Caki2 (cell line): ENCODE measurements at regions not wholly inside any gene's neighbourhood (a gene's known extent, or its start where the extent isn't known, plus 50 kb on each side); places are given as distances from the start of the nearest gene placed in this dataset.
"Not testable (repeated sequence)": the region's sequence is repeated elsewhere in the genome, so short reads cannot be mapped to it uniquely, and the experiment has no call there.

Source experiments
- DNase-seq: peaks from one replicate; pipeline ENCODE4 v3.0.0-alpha.2; 2015; ENCODE audit warnings: low read depth
- in situ Hi-C: cut with HindIII; loops from 2 replicates; pipeline ENCODE4 v1.10.0; 2016; ENCODE audit warnings: low sequenced_read_pairs, low pct_unique_long_range_greater_than_20kb, mixed read lengths

DNA sequence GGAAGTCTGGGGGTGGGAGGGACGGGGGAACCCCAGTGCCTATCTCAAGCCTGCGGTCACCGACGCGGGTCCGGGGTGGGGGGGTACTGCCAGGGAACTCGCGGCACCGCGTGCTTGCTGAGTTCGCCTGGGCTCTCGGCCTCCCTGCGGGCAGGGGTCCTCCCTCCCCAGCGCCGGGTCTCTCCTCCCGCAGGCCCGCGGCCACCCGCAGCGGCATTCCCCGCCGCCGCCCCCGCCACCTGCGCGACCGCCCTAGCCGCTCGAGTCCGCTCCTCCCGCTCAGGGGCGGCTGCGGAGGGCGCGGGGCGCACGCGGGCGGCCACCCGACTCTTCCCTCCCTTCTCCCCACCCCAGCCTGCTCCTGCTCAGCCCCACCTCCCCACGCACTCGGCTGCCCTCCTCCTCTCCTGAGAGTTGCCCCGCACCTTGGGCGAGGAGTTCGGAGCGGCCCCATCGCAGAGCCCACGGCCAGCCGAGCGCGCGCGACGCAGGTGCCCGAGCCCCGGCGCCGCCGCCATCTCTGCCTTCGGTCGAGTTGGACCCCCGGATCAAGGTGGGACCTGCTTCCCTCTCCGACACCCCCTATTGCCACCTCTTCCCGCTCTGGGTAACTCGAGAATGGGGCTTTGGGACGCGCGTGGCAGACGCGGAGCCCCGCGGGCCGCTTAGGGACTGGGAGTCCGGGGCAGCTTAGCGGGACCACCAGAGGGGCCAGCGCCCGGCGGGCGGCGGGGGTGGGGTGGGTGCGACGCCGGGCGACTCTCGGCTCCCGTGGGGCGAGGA, 105.0 kb downstream of the LEPR start:
- no peak for DNase-seq
- in situ Hi-C loops = no loop called here

DNA sequence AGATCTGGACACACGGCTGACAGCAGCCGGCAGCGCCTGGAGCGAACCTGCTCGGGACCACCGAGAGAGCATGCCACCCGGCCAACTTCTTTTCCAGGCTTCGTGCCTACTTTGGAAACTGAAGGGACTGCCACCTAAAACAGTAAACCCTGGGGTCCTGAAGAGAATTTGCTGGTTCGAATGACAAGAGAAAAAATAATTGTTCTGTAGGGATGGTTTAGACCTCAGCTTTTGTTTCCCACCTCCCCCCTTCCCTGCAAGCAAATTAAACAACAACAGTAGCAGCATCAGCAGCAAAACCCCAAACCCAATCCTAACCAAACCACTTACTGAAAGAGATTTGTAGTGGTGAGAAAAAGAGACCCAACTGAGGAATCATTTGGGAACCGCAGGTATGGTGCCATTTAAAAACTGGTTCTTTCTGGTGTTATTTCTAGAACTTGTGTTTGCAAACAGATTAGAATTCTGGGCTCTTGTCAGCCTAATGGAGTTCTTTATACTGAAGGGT, 105.6 kb downstream of the LEPR start:
- in situ Hi-C loops = no loop called here
- DNase-seq = no peak

DNA sequence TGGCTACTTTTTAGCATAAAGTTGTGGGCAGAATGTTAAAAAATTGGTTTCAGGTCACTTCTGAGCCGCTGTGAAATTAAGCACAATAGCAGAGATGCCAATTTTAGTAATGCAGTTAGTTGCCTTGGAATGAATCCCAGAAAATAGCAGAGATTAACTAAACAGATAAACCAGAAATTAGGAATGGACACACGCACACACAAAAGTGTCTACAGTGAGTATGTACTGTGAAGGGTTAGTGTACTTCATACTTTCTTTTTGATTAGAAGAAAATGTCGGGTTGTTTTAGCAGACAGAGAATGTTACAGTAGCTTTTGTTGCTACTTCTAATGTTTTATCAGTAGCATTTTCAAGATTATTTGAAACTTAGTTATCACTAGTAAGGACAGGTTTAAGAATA, 106.7 kb downstream of the LEPR start:
- in situ Hi-C loops = no loop called here
- no peak for DNase-seq

DNA sequence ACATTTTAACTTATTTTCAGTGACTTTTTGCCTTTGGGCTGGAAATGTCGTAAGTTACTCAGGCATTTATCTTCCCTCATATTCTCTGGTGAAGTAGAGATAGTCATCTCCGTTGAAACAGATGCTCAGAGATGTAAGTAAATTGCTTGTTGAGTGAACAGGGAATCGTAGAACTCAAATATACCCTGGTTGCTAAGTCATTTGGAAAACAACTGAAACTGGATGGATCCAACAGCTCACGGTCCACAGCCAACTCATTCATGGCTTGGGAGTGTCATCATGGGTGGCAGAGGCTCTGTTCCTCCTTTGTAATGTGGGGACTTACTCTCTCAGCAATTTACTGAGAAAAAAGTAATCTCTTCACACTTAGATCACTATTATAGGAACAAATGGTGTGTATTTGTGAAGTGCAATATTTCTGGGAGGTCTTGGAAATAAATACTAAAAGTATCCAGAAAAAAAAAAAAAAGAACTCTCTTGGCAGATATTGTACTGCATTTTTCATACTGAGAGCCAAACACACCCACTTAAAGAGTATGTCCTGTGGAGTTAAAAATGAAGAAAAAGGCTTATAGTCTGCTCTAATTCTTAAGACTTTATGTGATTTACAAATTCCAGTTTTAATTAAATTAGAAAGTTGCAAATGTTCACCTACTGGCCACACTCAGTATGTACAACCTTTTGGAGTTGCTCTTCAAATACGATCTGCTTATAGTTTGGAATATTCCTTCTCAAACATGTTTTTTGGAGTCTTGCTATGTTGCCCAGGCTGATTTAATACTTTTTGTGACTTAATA, 107.4 kb downstream of the LEPR start:
- in situ Hi-C loops = no loop called here
- no peak for DNase-seq

DNA sequence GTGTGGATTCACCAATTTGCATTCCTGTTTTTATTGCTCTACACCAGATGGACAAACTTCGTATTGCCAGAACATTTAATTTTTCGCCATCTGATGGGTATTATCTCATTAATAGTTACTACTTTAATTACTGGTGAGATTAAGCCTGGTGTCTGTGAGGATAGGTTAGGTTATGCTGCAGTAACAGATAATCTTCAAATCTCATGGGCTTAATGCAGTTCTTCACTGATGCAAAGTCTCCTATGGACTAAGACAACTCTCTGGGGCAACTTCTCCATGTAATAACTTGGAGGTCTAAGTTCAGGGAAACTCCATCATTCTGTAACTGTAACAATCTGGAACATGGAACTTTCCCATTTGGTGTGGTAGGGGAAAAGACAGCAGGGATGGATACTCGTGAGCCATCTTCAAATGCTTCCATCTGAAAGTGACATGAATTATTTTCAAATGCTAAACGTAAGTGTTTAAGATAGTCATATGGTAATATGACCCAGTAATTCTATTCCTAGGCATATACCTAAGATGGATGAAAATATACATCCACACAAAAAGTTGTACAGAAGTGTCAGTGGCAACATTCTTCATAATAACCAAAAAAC, 111.6 kb downstream of the LEPR start:
- no peak for DNase-seq
- in situ Hi-C loops = no loop called here

DNA sequence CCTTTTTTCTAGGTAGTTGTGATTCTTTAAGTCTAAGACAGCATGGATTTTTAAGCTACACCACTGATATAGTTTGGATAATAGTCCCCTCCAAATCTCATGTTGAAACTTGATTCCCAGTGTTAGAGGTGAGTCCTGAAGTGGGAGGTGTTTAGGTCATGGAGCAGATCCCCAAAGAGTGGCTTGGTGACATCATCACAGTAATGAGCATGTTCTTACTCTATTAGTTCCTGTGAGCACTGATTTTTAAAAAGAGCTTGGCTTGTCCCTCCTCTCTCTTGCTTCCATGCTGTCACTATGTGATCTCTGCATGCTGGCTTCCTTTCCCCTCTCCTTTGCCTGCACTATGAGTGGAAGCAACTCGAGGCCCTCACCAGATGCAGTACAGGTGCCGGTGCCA, 115.5 kb downstream of the LEPR start:
- in situ Hi-C loops = no loop called here
- no peak for DNase-seq

DNA sequence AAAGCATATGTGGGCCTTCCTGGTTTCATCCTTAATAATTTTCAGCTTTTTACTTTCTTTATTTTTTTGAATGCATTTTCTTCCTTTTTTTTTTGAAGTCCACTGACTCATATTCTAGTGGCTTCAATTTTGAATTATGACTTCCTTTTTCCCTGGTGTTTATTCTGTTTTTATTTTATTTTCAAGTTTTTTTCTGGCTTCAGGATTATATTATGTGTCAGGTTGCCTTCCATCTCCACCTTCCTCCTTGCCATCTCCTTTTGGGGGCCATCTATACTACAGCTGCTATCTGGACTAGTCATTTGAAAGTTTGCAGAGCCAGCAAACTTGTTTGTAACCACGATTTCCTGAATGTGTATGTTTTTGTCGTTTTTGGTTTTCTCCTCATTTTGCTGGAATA, 117.6 kb downstream of the LEPR start:
- in situ Hi-C loops = no loop called here
- no peak for DNase-seq

DNA sequence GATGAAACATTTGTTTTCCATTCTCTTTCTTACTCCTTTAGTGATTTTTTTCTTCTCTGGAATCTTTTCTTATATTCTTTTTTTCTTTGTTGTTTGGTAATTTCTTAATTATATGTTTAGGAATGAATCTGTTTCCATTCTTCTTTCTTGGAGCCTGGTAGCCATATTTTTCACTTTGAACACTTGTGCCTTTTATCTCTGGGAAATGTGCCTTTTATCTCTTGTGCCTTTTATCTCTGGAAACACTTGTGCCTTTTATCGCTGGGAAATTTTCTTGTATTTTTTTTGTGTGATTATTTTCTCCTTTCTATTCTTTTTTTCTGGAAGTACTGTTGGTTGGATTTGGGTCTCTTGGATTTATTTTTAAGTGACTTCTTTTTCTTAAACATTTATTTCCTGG, 118.2 kb downstream of the LEPR start:
- in situ Hi-C loops = no loop called here
- DNase-seq = no peak

DNA sequence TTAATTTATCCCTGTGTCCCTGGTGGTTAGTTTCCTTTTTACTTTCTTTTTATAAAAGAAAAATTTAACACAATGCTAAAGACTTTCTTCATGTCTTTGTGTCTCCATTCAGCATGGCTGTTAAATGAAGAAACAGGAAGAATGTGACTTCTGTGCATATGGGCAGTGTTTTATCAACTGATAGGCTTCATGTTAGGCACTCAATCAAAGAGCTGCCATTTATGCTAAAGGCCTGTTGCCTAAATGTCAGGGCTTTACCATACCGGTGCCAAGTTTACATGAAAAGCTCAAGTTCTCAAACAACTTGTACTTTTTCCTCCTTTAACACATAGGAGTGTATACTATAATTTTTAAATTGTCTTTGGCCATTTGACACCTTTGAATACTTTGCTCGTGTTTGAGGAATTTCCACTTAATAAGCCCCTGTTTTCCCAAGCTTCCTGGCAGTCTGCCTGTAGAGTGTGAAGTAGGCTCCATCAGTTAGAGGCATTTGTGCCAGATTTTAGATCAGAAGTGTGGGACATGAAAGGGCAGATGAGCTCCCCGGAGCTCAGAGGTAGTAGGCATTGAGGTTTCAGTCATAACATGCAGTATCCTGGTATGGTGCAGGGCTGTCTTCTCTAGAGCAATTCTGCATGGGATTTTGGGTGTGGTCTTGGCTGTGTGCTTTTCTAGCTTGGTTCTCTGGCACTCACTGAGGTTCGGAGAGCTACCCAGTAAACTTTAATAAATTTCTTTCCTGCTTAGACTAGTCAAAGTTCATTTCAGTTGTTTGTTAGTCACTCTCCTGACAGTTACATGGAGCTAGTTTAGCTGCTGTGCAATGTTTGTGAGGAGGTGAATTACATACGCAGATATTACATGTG, 119.0 kb downstream of the LEPR start:
- in situ Hi-C loops = no loop called here
- no peak for DNase-seq

DNA sequence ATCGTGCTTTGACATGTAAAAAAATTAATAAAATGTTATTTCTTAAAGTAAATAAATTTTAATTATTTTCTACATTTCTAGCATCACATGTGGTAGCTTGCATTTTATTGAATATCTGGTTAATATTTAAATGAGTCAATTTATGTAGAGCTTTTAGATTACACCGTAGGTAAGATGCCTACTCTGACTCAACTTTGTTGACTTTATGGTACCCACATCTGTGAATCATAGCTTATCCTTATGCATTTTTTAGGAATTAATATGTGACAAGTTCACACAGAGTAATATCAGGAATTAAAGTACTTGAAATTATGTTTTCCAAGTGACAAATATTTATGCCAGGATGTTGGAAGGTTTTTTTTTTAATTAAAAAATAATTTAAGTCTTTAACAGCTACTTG, 120.7 kb downstream of the LEPR start:
- no peak for DNase-seq
- in situ Hi-C loops = no loop called here

DNA sequence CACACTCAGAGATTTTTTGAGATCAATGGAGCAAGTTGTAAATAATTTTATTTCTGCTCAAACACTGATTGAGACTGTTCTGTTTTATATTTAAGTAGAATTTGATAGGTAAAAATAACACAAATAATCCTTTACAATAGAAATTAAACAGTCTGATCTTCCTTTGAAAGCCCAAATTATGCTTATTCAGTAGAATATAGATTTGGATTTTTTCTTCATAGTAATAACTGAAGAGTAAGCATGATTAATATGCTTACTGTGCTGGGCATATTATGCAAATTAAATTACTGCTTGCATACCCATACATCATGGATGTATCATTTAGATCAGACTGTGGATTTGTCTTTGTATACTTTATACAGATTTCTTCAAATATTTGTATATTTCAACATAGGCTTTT, 121.4 kb downstream of the LEPR start:
- no peak for DNase-seq
- in situ Hi-C loops = no loop called here

DNA sequence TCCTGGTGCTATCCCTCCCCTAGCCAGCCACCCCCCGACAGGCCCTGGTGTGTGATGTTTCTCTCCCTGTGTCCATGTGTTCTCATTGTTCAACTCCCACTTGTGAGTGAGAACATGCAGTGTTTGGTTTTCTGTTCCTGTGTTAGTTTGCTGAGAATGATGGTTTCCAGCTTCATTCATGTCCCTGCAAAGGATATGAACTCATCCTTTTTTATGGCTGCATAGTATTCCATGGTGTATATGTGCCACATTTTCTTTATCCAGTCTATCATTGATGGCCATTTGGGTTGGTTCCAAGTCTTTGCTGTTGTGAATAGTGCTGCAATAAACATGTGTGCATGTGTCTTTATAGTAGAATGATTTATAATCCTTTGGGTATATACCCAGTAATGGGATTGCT, 122.1 kb downstream of the LEPR start:
- in situ Hi-C loops, DNase-seq: not testable (repeated sequence)

DNA sequence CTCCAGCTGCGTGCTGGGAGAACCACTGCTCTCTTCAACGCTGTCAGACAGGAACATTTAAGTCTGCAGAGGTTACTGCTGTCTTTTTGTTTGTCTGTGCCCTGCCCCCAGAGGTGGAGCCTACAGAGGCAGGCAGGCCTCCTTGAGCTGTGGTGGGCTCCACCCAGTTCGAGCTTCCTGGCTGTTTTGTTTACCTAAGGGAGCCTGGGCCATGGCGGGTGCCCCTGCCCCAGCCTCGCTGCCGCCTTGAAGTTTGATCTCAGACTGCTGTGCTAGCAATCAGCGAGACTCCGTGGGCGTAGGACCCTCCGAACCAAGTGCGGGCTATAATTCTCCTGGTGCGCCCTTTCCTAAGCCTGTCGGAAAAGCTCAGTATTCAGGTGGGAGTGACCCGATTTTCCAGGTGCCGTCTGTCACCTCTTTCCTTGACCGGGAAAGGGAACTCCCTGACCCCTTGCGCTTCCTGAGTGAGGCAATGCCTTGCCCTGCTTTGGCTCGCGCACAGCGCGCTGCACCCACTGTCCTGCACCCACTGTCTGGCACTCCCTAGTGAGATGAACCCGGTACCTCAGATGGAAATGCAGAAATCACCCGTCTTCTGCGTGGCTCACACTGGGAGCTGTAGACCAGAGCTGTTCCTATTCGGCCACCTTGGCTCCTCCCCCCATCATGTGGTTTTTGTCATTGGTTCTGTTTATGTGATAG, 130.0 kb downstream of the LEPR start:
- in situ Hi-C loops, DNase-seq: not testable (repeated sequence)

DNA sequence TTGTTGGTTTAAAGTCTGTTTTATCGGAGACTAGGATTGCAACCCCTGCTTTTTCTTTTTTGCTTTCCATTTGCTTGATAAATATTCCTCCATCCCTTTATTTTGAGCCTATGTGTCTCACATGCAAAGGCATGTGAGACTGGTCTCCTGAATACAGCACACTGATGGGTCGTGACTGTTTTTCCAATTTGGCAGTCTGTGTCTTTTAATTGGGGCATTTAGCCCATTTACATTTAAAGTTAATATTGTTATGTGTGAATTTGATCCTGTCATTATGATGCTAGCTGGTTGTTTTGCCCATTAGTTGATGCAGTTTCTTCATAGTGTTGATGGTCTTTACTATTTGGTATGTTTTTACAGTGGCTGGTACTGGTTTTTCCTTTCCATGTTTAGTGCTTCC, 132.0 kb downstream of the LEPR start:
- in situ Hi-C loops, DNase-seq: not testable (repeated sequence)

DNA sequence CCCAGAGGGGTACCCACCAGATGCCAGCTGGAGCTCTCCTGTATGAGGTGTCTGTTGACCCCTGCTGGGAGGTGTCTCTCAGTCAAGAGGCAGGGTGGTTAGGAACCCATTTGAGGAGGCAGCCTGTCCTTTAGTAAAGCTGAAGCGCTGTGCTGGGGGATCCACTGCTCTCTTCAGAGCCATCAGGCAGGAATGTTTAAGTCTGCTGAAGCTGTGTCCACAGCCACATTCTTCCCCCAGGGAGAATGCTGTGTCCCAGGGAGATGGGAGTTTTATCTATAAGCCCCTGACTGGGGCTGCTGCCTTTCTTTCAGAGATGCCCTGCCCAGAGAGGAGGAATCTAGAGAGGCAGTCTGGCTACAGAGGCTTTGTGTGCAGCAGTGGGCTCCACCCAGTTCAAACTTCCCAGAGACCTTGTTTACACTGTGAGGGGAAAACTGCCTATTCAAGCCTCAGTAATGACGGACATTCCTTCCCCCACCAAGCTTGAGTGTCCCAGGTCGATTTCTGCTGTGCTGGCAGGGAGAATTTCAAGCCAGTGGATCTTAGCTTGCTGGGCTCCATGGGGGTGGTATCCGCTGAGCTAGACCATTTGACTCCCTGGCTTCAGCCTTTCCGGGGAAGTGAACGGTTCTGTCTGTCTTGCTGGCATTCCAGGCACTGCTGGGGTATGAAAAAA, 133.8 kb downstream of the LEPR start:
- in situ Hi-C loops, DNase-seq: not testable (repeated sequence)

DNA sequence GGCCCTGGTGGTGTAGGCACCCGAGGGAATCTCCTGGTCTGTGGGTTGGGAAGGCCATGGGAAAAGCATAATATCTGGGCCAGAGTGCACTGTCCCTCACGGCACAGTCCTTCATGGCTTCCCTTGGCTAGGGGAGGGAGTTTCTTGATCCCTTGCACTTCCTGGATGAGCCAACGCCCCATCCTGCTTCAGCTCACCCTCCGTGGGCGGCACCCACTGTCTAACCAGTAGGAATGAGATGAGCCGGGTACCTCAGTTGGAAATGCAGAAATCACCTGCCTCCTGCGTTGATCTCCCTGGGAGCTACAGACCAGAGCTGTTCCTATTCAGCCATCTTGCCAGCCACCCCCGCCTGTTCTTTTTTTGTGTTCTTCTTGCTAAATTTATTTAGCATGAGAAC, 134.4 kb downstream of the LEPR start:
- no peak for DNase-seq
- in situ Hi-C loops = no loop called here

DNA sequence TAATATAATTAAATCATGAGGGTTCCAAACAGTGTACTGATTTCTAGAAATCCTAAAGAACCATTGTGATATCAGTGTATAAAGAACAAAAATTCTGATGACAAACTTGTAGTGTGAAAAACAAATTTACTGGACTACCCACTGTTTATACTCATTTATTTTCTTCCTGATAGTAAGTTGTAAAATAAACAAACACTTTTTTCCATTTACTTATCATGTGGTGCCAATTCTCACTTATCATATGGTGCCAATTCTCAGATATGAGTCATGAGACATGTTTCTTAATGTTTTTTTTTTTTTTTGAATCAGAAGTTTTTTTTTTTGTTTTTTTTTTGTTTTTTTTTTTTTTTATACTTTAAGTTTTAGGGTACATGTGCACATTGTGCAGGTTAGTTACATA, 137.7 kb downstream of the LEPR start:
- no peak for DNase-seq
- in situ Hi-C loops = no loop called here
